Karpas-422 (cell line): ENCODE measurements at regions not wholly inside any gene's neighbourhood (a gene's known extent, or its start where the extent isn't known, plus 50 kb on each side); places are given as distances from the start of the nearest gene placed in this dataset.

ENCODE experiments used
- DNase-seq: peaks from one replicate; pipeline ENCODE4 v3.0.0-alpha.2; 2015
- H2AFZ ChIP-seq: fragments of 200-600 bp; sonication (generic); 2 replicates; pipeline ENCODE4 v1.6.1; 2014; ENCODE audit warnings: antibody characterized with exemption, low read length, mixed read lengths
- H3K27ac ChIP-seq: fragments of 200-600 bp; sonication (generic); 2 replicates; pipeline ENCODE4 v1.5.1; 2014; ENCODE audit warnings: mild to moderate bottlenecking, low read length, moderate library complexity
- H3K27me3 ChIP-seq: fragments of 200-600 bp; sonication (generic); 2 replicates; pipeline ENCODE4 v1.6.1; 2014; ENCODE audit warnings: low read length, mixed read lengths
- H3K36me3 ChIP-seq: fragments of 200-600 bp; sonication (generic); 2 replicates; pipeline ENCODE4 v1.6.1; 2014; ENCODE audit warnings: low read length, mixed read lengths; ENCODE audit not compliant: insufficient read depth
- H3K4me1 ChIP-seq: fragments of 200-600 bp; sonication (generic); 2 replicates; pipeline ENCODE4 v1.6.1; 2014; ENCODE audit warnings: mild to moderate bottlenecking, low read length, mixed read lengths
- H3K4me2 ChIP-seq: fragments of 200-600 bp; sonication (generic); 2 replicates; pipeline ENCODE4 v1.6.1; 2014; ENCODE audit warnings: low read length, low read depth, mild to moderate bottlenecking; ENCODE audit not compliant: poor library complexity, severe bottlenecking
- H3K4me3 ChIP-seq: fragments of 200-600 bp; sonication (generic); 2 replicates; pipeline ENCODE4 v1.5.1; 2014; ENCODE audit warnings: mild to moderate bottlenecking, antibody characterized with exemption, low read length, mixed read lengths
- H3K79me2 ChIP-seq: fragments of 200-600 bp; sonication (generic); 2 replicates; pipeline ENCODE4 v1.6.1; 2014; ENCODE audit warnings: mild to moderate bottlenecking, low read length, mixed read lengths
- H3K9ac ChIP-seq: fragments of 200-600 bp; sonication (generic); 2 replicates; pipeline ENCODE4 v1.6.0; 2014; ENCODE audit warnings: low read length
- H3K9me2 ChIP-seq: fragments of 200-600 bp; sonication (generic), shearing (Covaris generic); replicated peaks from 2 replicates; pipeline ENCODE4 v1.6.0; 2014; ENCODE audit warnings: mild to moderate bottlenecking, low read length, moderate library complexity; ENCODE audit not compliant: insufficient read depth
- H3K9me3 ChIP-seq: fragments of 300-700, 200-600 bp; sonication (generic); 2 replicates; pipeline ENCODE4 v1.6.1; 2014; ENCODE audit warnings: low read length, mixed read lengths
- H4K20me1 ChIP-seq: fragments of 200-600 bp; sonication (generic); 2 replicates; pipeline ENCODE4 v1.6.1; 2014; ENCODE audit warnings: mild to moderate bottlenecking, antibody characterized with exemption, low read length, low read depth; ENCODE audit not compliant: insufficient read depth

DNA sequence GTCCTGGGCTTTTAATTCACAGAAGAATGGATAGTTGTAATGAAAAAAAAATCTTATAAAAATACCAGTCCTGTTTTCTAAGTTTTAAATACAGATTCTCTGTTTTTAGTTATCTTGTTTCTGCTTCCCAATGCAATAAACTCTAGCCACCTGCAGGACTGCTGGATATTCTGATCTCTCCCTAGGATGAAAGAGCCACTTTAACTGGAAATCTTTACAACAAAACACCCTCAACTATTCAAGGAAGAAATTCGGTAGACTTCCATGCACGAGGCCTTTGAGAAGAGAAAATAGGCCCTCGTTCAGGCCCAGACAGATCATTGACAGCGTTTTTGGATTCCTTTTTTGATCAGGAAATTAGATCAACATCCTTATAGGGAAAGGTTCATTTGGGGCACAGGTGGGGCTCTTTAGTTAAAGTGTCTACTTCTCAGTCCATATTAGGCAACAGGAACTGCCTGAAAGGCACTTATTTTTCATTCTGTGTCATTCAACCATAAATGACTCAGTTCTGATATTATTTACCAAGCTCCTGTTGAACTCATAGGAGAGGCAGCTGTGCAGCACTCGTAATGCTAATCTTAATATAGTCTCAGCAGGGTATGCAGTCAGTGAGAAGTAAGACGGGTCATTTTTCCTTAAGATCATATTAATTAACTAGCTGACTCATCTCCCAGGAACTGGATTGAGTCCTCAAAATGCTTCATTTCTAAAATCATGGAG, 71.1 kb upstream of the ERRFI1 start:
- no peaks in the 10 kb centered on the region for H3K9me3 ChIP-seq
- no peak overlapping the region for H3K27ac ChIP-seq
- no peak overlapping the region for H3K9ac ChIP-seq
- no peak overlapping the region for H2AFZ ChIP-seq
- H3K9me2 ChIP-seq, result no peaks in the 10 kb centered on the region
- H3K4me1 ChIP-seq, result no peaks in the 10 kb centered on the region; the same call in 1 of the 2 replicates
- no peaks in the 10 kb centered on the region for H3K79me2 ChIP-seq
- H4K20me1 ChIP-seq, result no peaks in the 10 kb centered on the region
- no peak overlapping the region for H3K4me2 ChIP-seq
- no peak overlapping the region for H3K4me3 ChIP-seq
- no peaks in the 10 kb centered on the region for H3K36me3 ChIP-seq
- DNase-seq, result no peak
- H3K27me3 ChIP-seq, result no peaks in the 10 kb centered on the region

DNA sequence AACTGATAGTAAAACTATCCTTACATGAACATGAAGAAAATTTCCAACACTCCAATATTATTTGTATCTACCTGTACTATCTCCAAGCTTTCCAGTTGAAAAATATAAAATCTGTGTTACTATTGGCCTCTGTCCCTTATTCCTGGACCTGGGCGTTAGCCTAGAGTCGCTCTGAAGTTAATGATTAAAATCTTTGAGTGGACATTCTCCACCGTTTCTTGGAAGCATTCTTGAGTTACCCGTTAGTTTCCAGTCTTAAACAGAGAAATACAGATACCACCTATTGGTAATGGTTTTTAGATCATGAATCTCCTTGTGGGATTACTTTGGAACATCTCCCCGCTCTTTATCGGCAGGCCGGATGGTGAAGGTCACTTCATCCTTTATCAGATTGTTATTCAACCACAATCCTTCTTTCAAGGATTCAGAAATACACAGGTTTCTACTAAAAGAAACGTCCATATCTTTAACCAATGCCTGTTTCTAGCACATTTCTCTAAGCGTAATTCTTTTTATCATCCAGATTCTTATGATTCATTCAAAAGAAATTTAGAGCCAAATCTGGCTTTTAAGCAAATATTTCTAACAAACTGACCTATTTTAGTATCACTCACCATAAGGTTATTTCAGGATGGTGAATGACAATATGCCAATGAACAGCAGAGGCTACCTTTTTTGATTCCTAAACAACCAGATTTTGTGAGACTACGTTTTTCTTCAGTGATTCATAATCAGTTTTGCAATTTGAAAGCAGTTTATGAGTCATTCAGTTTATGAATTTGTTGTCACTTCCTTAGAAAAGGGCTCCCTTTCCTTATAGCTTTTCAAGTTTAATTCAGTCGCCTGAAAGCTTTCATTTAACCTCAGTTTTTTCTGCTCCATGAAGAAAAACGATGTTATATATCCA, 70.2 kb upstream of the ERRFI1 start:
- no peak overlapping the region for H3K9ac ChIP-seq
- H3K9me2 ChIP-seq, result no peaks in the 10 kb centered on the region
- H3K4me3 ChIP-seq, result no peak overlapping the region
- H4K20me1 ChIP-seq, result no peaks in the 10 kb centered on the region
- H3K27ac ChIP-seq, result no peak overlapping the region
- H3K27me3 ChIP-seq, result no peaks in the 10 kb centered on the region
- H2AFZ ChIP-seq, result no peak overlapping the region
- H3K36me3 ChIP-seq, result no peaks in the 10 kb centered on the region
- H3K4me1 ChIP-seq, result no peaks in the 10 kb centered on the region; the same call in 1 of the 2 replicates
- H3K79me2 ChIP-seq, result no peaks in the 10 kb centered on the region
- H3K4me2 ChIP-seq, result no peak overlapping the region
- no peak for DNase-seq
- H3K9me3 ChIP-seq, result no peaks in the 10 kb centered on the region

DNA sequence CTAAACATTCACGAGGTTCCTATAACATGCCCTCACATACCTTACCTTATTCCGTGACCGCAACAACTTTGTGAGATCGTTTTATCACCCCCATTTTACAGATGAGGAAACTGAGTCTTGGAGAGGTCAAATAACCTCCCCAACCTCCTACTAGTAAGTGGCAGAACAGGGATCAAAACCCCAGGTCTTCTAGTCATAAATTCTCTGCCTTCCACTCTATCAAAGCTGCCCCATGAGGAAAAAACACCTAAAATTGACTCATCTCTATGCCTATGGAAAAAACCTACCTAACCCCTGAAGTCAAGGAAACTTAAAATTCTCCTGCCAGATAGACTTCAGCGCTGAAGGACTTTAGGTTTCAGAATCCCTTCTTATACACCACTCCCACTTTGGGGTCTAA, 69.5 kb upstream of the ERRFI1 start:
- H3K27me3 ChIP-seq, result no peaks in the 10 kb centered on the region
- H4K20me1 ChIP-seq, result no peaks in the 10 kb centered on the region
- H3K36me3 ChIP-seq, result no peaks in the 10 kb centered on the region
- H3K4me3 ChIP-seq, result no peak overlapping the region
- no peaks in the 10 kb centered on the region for H3K9me3 ChIP-seq
- no peaks in the 10 kb centered on the region; the same call in 1 of the 2 replicates for H3K4me1 ChIP-seq
- DNase-seq, result no peak
- no peaks in the 10 kb centered on the region for H3K79me2 ChIP-seq
- no peak overlapping the region for H3K9ac ChIP-seq
- no peak overlapping the region for H3K4me2 ChIP-seq
- no peak overlapping the region for H3K27ac ChIP-seq
- no peaks in the 10 kb centered on the region for H3K9me2 ChIP-seq
- no peak overlapping the region for H2AFZ ChIP-seq

DNA sequence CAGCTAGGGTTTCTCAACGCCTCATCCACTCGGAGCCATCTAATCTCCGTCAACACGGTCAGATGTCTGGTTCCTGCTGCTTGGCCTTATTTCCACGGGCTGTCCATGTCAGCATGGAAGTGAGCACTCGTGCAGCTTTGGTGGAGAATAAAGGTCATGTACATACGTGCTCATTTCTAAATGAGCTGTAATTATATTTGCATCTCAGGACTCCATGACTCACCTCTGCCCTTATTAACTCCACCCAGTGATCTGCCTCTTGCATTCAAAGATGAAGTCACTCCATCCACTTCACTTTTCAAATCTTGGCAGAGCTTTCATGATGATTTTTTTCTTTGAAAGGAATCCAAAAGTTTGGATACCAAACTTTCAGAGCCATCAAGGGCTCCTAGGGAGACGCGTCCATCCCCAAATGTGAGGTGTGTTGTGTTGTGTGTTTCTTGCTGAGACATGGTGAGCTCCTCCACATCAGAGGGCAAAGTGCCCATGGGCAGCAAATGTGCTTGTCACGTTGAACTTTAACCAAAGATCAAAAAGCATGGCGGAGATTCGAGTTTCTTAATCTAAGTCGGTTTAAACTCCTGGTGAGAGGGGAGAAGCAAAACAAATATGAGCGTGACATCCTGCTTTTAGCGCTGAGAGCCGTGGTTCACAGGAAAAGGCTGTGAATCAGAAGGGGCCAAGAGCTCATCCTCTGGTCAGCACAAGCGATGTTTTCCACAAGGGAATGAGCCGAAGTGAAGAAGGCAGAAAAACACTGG, 68.6 kb upstream of the ERRFI1 start:
- no peak overlapping the region for H3K4me3 ChIP-seq
- no peaks in the 10 kb centered on the region for H4K20me1 ChIP-seq
- no peak for DNase-seq
- no peak overlapping the region for H3K27ac ChIP-seq
- H3K9ac ChIP-seq, result no peak overlapping the region
- no peaks in the 10 kb centered on the region for H3K27me3 ChIP-seq
- H3K9me2 ChIP-seq, result no peaks in the 10 kb centered on the region
- no peaks in the 10 kb centered on the region for H3K36me3 ChIP-seq
- no peaks in the 10 kb centered on the region for H3K9me3 ChIP-seq
- no peaks in the 10 kb centered on the region; the same call in 1 of the 2 replicates for H3K4me1 ChIP-seq
- H3K79me2 ChIP-seq, result no peaks in the 10 kb centered on the region
- H3K4me2 ChIP-seq, result no peak overlapping the region
- H2AFZ ChIP-seq, result no peak overlapping the region

DNA sequence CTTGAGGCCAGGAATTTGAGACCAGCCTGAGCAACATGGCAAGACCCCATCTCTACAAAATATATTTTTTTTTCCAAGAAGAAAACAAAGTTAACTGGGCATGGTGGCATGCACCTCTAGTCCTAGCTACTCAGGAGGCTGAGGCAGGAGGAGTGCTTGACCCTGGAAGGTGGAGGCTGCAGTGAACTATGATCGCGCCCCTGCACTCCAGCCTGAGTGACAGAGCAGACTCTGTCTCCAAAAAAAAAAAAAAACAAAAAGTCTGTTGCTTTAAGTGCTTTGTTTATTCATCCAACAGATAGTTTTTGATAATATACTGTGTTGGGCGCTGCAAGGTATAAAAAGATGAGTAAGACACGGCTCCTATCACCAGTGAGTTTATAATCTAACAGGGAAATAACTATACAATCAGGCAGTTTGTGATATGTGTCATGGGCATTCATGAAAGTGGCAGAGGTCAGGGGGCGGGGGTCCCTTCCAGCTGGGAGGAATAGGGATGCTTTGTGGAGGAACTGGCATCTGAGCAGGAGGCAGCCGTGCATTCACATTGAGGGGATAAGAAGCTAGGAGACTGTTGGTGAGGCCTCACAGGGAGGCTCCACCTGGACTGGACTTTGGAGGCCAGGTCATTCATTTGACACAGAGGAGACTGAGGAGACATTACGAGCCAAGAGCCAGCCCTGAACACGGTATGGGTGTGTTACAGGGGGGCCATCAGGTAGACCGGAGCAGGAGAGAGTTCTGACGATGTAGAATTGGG, 67.3 kb upstream of the ERRFI1 start:
- H3K79me2 ChIP-seq, result no peaks in the 10 kb centered on the region
- no peaks in the 10 kb centered on the region for H4K20me1 ChIP-seq
- H2AFZ ChIP-seq, result no peak overlapping the region
- no peaks in the 10 kb centered on the region; the same call in 1 of the 2 replicates for H3K4me1 ChIP-seq
- H3K9me2 ChIP-seq, result no peaks in the 10 kb centered on the region
- H3K9me3 ChIP-seq, result no peaks in the 10 kb centered on the region
- H3K27ac ChIP-seq, result no peak overlapping the region
- no peak overlapping the region for H3K9ac ChIP-seq
- DNase-seq, result no peak
- no peaks in the 10 kb centered on the region for H3K27me3 ChIP-seq
- no peak overlapping the region for H3K4me2 ChIP-seq
- no peak overlapping the region for H3K4me3 ChIP-seq
- no peaks in the 10 kb centered on the region for H3K36me3 ChIP-seq

DNA sequence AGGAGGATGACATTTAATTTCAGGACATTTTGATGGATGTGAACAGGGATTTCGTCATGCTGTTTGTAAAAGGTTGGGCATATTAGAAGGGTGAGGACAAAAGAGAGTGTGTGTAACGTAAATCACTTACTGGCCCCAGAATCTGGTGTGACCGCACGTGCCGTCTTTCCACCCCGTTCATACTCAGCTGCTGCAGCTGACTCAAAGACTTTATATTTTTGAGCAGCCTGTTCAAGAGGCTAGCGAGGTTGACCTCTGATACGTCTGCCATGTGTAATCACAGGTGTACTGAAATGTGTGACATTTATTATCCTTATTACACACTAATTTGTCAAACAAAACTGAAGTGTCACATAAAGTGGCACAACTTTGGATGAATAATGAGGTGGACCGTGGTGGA, 66.5 kb upstream of the ERRFI1 start:
- Histone ChIP-seq H3K4me2 (no peak overlapping the region), H3K9me2 (no peaks in the 10 kb centered on the region), H3K9me3 (no peaks in the 10 kb centered on the region), H3K9ac (no peak overlapping the region), H3K79me2 (no peaks in the 10 kb centered on the region), H3K27ac (no peak overlapping the region), H2AFZ (no peak overlapping the region), H3K4me3 (no peak overlapping the region), H3K4me1 (no peaks in the 10 kb centered on the region; the same call in 1 of the 2 replicates), H4K20me1 (no peaks in the 10 kb centered on the region), H3K27me3 (no peaks in the 10 kb centered on the region), H3K36me3 (no peaks in the 10 kb centered on the region)
- no peak for DNase-seq

DNA sequence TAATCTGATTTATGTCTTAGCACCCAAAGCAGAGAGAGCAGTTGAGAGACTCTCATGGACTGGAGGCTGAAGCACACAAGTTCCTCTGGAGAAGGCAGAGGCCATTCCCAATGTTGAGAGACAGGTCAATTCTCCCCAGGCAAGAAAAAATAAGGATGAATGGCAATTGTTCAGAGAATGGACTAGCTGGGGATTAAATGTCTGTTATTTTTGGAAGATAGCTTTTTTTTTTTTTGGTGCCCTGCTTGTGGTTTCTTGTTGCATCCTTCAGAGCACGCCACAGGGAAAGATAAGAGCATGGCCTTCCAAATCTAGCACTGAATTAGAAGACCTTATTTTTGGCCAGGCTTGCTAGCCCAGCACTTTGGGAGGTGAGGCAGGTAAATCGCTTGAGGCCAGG, 65.6 kb upstream of the ERRFI1 start:
- Histone ChIP-seq H3K27ac (no peak overlapping the region), H3K79me2 (no peaks in the 10 kb centered on the region), H3K9me3 (no peaks in the 10 kb centered on the region), H3K4me1 (no peaks in the 10 kb centered on the region), H3K27me3 (no peaks in the 10 kb centered on the region), H2AFZ (no peak overlapping the region), H3K4me2 (no peak overlapping the region), H3K9me2 (no peaks in the 10 kb centered on the region), H3K9ac (no peak overlapping the region), H3K36me3 (no peaks in the 10 kb centered on the region), H4K20me1 (no peaks in the 10 kb centered on the region), H3K4me3 (no peak overlapping the region)
- DNase-seq, result no peak
